ENCODE measurements at regions not wholly inside any gene's neighbourhood (a gene's known extent, or its start where the extent isn't known, plus 50 kb on each side); places are given as distances from the start of the nearest gene placed in this dataset.

GRCh38 chr10:27603104-27603503 is 99.0 kb downstream of the RAB18 start:
- no peak for TF ChIP-seq CTCF (conservative IDR thresholded peaks at IDR 0.05; ENCODE audit: low read depth, low read length)
- no peak for TF ChIP-seq EZH2 (IDR thresholded peaks at IDR 0.05; ENCODE audit: low read length, unreplicated experiment)
